Stimulated activated naive CD8-positive, alpha-beta T cell treated with anti-CD3 and anti-CD28 coated beads, Interleukin-15, Interleukin-2, amounts not matched to agents 100 ng/mL and 50 ng/mL, for 24 hours (primary cell): ENCODE measurements at regions not wholly inside any gene's neighbourhood (a gene's known extent, or its start where the extent isn't known, plus 50 kb on each side); places are given as distances from the start of the nearest gene placed in this dataset.
"Not testable (repeated sequence)": the region's sequence is repeated elsewhere in the genome, so short reads cannot be mapped to it uniquely, and the experiment has no call there.

Experiments
- H3K27ac Mint-ChIP-seq: one replicate; pipeline ENCODE4 v1.8.0; 2021; ENCODE audit warnings: mild to moderate bottlenecking, mixed read lengths
- H3K27me3 Mint-ChIP-seq: one replicate; pipeline ENCODE4 v1.8.0; 2021; ENCODE audit warnings: mixed read lengths
- H3K36me3 Mint-ChIP-seq: one replicate; pipeline ENCODE4 v1.8.0; 2021; ENCODE audit warnings: low read depth, mixed read lengths
- H3K4me1 Mint-ChIP-seq: one replicate; pipeline ENCODE4 v1.8.0; 2021; ENCODE audit warnings: low read depth, mixed read lengths
- H3K4me3 Mint-ChIP-seq: one replicate; pipeline ENCODE4 v1.8.0; 2021; ENCODE audit warnings: mild to moderate bottlenecking, mixed read lengths
- H3K9me3 Mint-ChIP-seq: one replicate; pipeline ENCODE4 v1.8.0; 2021; ENCODE audit warnings: mixed read lengths

GRCh38 chr1:189675712-189676244 is 801.9 kb downstream of the BRINP3 start:
- H3K9me3 Mint-ChIP-seq: peaks cover 8% of the 10 kb centered on the region
- H3K36me3 Mint-ChIP-seq: no peaks in the 10 kb centered on the region

GRCh38 chr1:189678779-189679178 is 798.9 kb downstream of the BRINP3 start:
- Mint-ChIP-seq H3K9me3 (peaks cover 4% of the 10 kb centered on the region), H3K4me3 (no peak overlapping the region), H3K27me3 (no peaks in the 10 kb centered on the region), H3K4me1 (no peaks in the 10 kb centered on the region), H3K27ac (no peak overlapping the region), H3K36me3 (no peaks in the 10 kb centered on the region)

More at GRCh38 chr1:189675712-189676244, 801.9 kb downstream of the BRINP3 start:
- Mint-ChIP-seq H3K27ac (no peak overlapping the region), H3K4me1 (no peaks in the 10 kb centered on the region), H3K4me3 (no peak overlapping the region), H3K27me3 (no peaks in the 10 kb centered on the region)

- Mint-ChIP-seq H3K4me1 (no peaks in the 10 kb centered on the region), H3K36me3 (no peaks in the 10 kb centered on the region), H3K27ac (no peak overlapping the region), H3K9me3 (peaks cover 4% of the 10 kb centered on the region), H3K27me3 (no peaks in the 10 kb centered on the region), H3K4me3 (no peak overlapping the region)
Measured at GRCh38 chr1:189681252-189681919, 796.3 kb downstream of the BRINP3 start.

GRCh38 chr1:189682591-189682990 is 795.1 kb downstream of the BRINP3 start:
- H3K36me3 Mint-ChIP-seq: no peaks in the 10 kb centered on the region
- H3K4me3 Mint-ChIP-seq: no peak overlapping the region
- no peaks in the 10 kb centered on the region for H3K27me3 Mint-ChIP-seq
- H3K27ac Mint-ChIP-seq: no peak overlapping the region
- no peaks in the 10 kb centered on the region for H3K4me1 Mint-ChIP-seq
- peaks cover 4% of the 10 kb centered on the region for H3K9me3 Mint-ChIP-seq

GRCh38 chr1:189686288-189686687 is 791.4 kb downstream of the BRINP3 start:
- Mint-ChIP-seq H3K9me3 (no peaks in the 10 kb centered on the region), H3K4me3 (no peak overlapping the region), H3K36me3 (no peaks in the 10 kb centered on the region), H3K27me3 (no peaks in the 10 kb centered on the region), H3K27ac (no peak overlapping the region), H3K4me1 (no peaks in the 10 kb centered on the region)

- Mint-ChIP-seq H3K9me3 (peaks cover 14% of the 10 kb centered on the region), H3K4me1 (no peaks in the 10 kb centered on the region), H3K27me3 (no peaks in the 10 kb centered on the region), H3K27ac (no peak overlapping the region), H3K4me3 (no peak overlapping the region), H3K36me3 (no peaks in the 10 kb centered on the region)
Measured at GRCh38 chr1:189693140-189693539, 784.5 kb downstream of the BRINP3 start.

- no peak overlapping the region for H3K27ac Mint-ChIP-seq
- H3K4me1 Mint-ChIP-seq: no peaks in the 10 kb centered on the region
- H3K9me3 Mint-ChIP-seq: peaks cover 22% of the 10 kb centered on the region
- H3K36me3 Mint-ChIP-seq: no peaks in the 10 kb centered on the region
- H3K27me3 Mint-ChIP-seq: no peaks in the 10 kb centered on the region
- no peak overlapping the region for H3K4me3 Mint-ChIP-seq
Measured at GRCh38 chr1:189696297-189696696, 781.4 kb downstream of the BRINP3 start.

GRCh38 chr1:189697113-189697512 is 780.6 kb downstream of the BRINP3 start:
- Mint-ChIP-seq H3K4me1 (no peaks in the 10 kb centered on the region), H3K4me3 (no peak overlapping the region), H3K27me3 (no peaks in the 10 kb centered on the region), H3K9me3 (peaks cover 26% of the 10 kb centered on the region), H3K36me3 (no peaks in the 10 kb centered on the region), H3K27ac (no peak overlapping the region)

- no peaks in the 10 kb centered on the region for H3K4me1 Mint-ChIP-seq
- no peak overlapping the region for H3K4me3 Mint-ChIP-seq
- H3K27me3 Mint-ChIP-seq: no peaks in the 10 kb centered on the region
- no peaks in the 10 kb centered on the region for H3K36me3 Mint-ChIP-seq
- peaks cover 15% of the 10 kb centered on the region for H3K9me3 Mint-ChIP-seq
- H3K27ac Mint-ChIP-seq: no peak overlapping the region
Measured at GRCh38 chr1:189701606-189702005, 776.1 kb downstream of the BRINP3 start.

GRCh38 chr1:189706594-189706993 is 771.1 kb downstream of the BRINP3 start:
- Mint-ChIP-seq H3K27me3 (no peaks in the 10 kb centered on the region), H3K4me3 (no peak overlapping the region), H3K27ac (no peak overlapping the region), H3K4me1 (no peaks in the 10 kb centered on the region), H3K9me3 (peaks cover 23% of the 10 kb centered on the region), H3K36me3 (no peaks in the 10 kb centered on the region)

GRCh38 chr1:189708674-189709073 is 769.0 kb downstream of the BRINP3 start:
- no peak overlapping the region for H3K27ac Mint-ChIP-seq
- peaks cover 23% of the 10 kb centered on the region for H3K9me3 Mint-ChIP-seq
- no peaks in the 10 kb centered on the region for H3K27me3 Mint-ChIP-seq
- H3K4me3 Mint-ChIP-seq: no peak overlapping the region
- no peaks in the 10 kb centered on the region for H3K36me3 Mint-ChIP-seq
- H3K4me1 Mint-ChIP-seq: no peaks in the 10 kb centered on the region

- H3K9me3 Mint-ChIP-seq, H3K27ac Mint-ChIP-seq, H3K36me3 Mint-ChIP-seq, H3K4me3 Mint-ChIP-seq, H3K4me1 Mint-ChIP-seq, H3K27me3 Mint-ChIP-seq: not testable (repeated sequence)
Measured at GRCh38 chr1:189718147-189718795, 759.4 kb downstream of the BRINP3 start.

- H3K36me3 Mint-ChIP-seq: no peaks in the 10 kb centered on the region
- H3K4me3 Mint-ChIP-seq: no peak overlapping the region
- H3K27ac Mint-ChIP-seq: no peak overlapping the region
- H3K27me3 Mint-ChIP-seq: no peaks in the 10 kb centered on the region
- no peaks in the 10 kb centered on the region for H3K9me3 Mint-ChIP-seq
- no peaks in the 10 kb centered on the region for H3K4me1 Mint-ChIP-seq
Measured at GRCh38 chr1:189726806-189727205, 750.9 kb downstream of the BRINP3 start.

GRCh38 chr1:189751311-189751710 is 726.4 kb downstream of the BRINP3 start:
- no peak overlapping the region for H3K4me3 Mint-ChIP-seq
- H3K27ac Mint-ChIP-seq: no peak overlapping the region
- H3K4me1 Mint-ChIP-seq: no peaks in the 10 kb centered on the region
- H3K27me3 Mint-ChIP-seq: no peaks in the 10 kb centered on the region
- H3K9me3 Mint-ChIP-seq: peaks cover 14% of the 10 kb centered on the region
- no peaks in the 10 kb centered on the region for H3K36me3 Mint-ChIP-seq

- H3K27ac Mint-ChIP-seq: no peak overlapping the region
- H3K4me3 Mint-ChIP-seq: no peak overlapping the region
- no peaks in the 10 kb centered on the region for H3K4me1 Mint-ChIP-seq
- H3K27me3 Mint-ChIP-seq: no peaks in the 10 kb centered on the region
- peaks cover 14% of the 10 kb centered on the region for H3K9me3 Mint-ChIP-seq
- no peaks in the 10 kb centered on the region for H3K36me3 Mint-ChIP-seq
Measured at GRCh38 chr1:189752461-189752995, 725.1 kb downstream of the BRINP3 start.
